Left ventricle myocardium inferior (tissue), 1 donor: ENCODE measurements at regions not wholly inside any gene's neighbourhood (a gene's known extent, or its start where the extent isn't known, plus 50 kb on each side); places are given as distances from the start of the nearest gene placed in this dataset.

Source experiments
- DNase-seq: peaks from one replicate; pipeline ENCODE4 v3.0.0-alpha.2; 2020
- H3K27ac ChIP-seq: fragments of 200-600 bp; replicated peaks from 2 replicates; pipeline ENCODE4 v1.8.0; 2021
- H3K27me3 ChIP-seq: fragments of 200-600 bp; 2 replicates; pipeline ENCODE4 v1.8.0; 2021; ENCODE audit warnings: low read depth
- H3K36me3 ChIP-seq: fragments of 200-600 bp; 2 replicates; pipeline ENCODE4 v1.8.0; 2021
- H3K4me1 ChIP-seq: fragments of 200-600 bp; 2 replicates; pipeline ENCODE4 v1.8.0; 2021
- H3K4me3 ChIP-seq: fragments of 200-600 bp; 2 replicates; pipeline ENCODE4 v1.8.0; 2021; ENCODE audit warnings: mild to moderate bottlenecking, moderate library complexity
- H3K9me3 ChIP-seq: fragments of 200-600 bp; replicated peaks from 2 replicates; pipeline ENCODE4 v1.8.0; 2021
- CTCF ChIP-seq: fragments of 200-600 bp; IDR thresholded peaks from 2 replicates; pipeline ENCODE4 v1.8.0; 2021; ENCODE audit warnings: antibody characterized with exemption, mild to moderate bottlenecking, borderline replicate concordance
- intact Hi-C: fragments of 100-400 bp; cut with micrococcal nuclease; formaldehyde crosslinking; loops from one replicate; pipeline ENCODE4 v1.11.0; 2022
- donor health status: DM: no; HTN: yes; CAD: no; lungs with severe emphysema.

GRCh38 chr4:188864741-188865140 is 725.5 kb downstream of the TRIML1 start:
- no peaks in the 10 kb centered on the region for H3K27me3 ChIP-seq
- no peak overlapping the region for H3K27ac ChIP-seq
- peaks cover 28% of the 10 kb centered on the region for H3K9me3 ChIP-seq
- H3K4me1 ChIP-seq: no peaks in the 10 kb centered on the region
- no peak overlapping the region for H3K4me3 ChIP-seq
- DNase-seq: no peak
- intact Hi-C loops: no loop called here
- no peaks in the 10 kb centered on the region for H3K36me3 ChIP-seq
- TF ChIP-seq CTCF: no peak

- intact Hi-C loops: no loop called here
- TF ChIP-seq CTCF: no peak
- peaks cover 2% of the 10 kb centered on the region for H3K9me3 ChIP-seq
These were observed 728.6 kb downstream of the TRIML1 start for GRCh38 chr4:188867796-188868195.

GRCh38 chr4:188869581-188869980 is 730.3 kb downstream of the TRIML1 start:
- Histone ChIP-seq H3K4me1 (no peaks in the 10 kb centered on the region), H3K27ac (no peak overlapping the region), H3K4me3 (no peak overlapping the region), H3K27me3 (no peaks in the 10 kb centered on the region), H3K9me3 (no peaks in the 10 kb centered on the region), H3K36me3 (no peaks in the 10 kb centered on the region)
- intact Hi-C loops: no loop called here
- no peak for DNase-seq
- TF ChIP-seq CTCF: no peak

More at GRCh38 chr4:188867796-188868195, 728.6 kb downstream of the TRIML1 start:
- H3K27me3 ChIP-seq: no peaks in the 10 kb centered on the region
- H3K36me3 ChIP-seq: no peaks in the 10 kb centered on the region
- DNase-seq: no peak
- H3K4me3 ChIP-seq: no peak overlapping the region
- H3K27ac ChIP-seq: no peak overlapping the region
- H3K4me1 ChIP-seq: no peaks in the 10 kb centered on the region

GRCh38 chr4:188872809-188873208 is 733.6 kb downstream of the TRIML1 start:
- Histone ChIP-seq H3K9me3 (no peaks in the 10 kb centered on the region), H3K36me3 (no peaks in the 10 kb centered on the region), H3K4me3 (no peak overlapping the region), H3K27me3 (no peaks in the 10 kb centered on the region), H3K4me1 (no peaks in the 10 kb centered on the region), H3K27ac (no peak overlapping the region)
- intact Hi-C loops: no loop called here
- no peak for DNase-seq
- TF ChIP-seq CTCF: no peak

GRCh38 chr4:188876881-188877280 is 737.6 kb downstream of the TRIML1 start:
- no peak for DNase-seq
- H3K27ac ChIP-seq: no peak overlapping the region
- H3K4me3 ChIP-seq: no peak overlapping the region
- TF ChIP-seq CTCF: no peak
- intact Hi-C loops: no loop called here
- peaks cover 4% of the 10 kb centered on the region for H3K4me1 ChIP-seq
- H3K36me3 ChIP-seq: no peaks in the 10 kb centered on the region
- H3K9me3 ChIP-seq: no peaks in the 10 kb centered on the region
- H3K27me3 ChIP-seq: no peaks in the 10 kb centered on the region

GRCh38 chr4:188879598-188879997 is 740.4 kb downstream of the TRIML1 start:
- peaks cover 4% of the 10 kb centered on the region for H3K4me1 ChIP-seq
- no peaks in the 10 kb centered on the region for H3K9me3 ChIP-seq
- H3K27me3 ChIP-seq: no peaks in the 10 kb centered on the region
- DNase-seq: no peak
- TF ChIP-seq CTCF: no peak
- peak overlapping the region; percentile 45 for H3K27ac ChIP-seq
- H3K4me3 ChIP-seq: no peak overlapping the region
- no peaks in the 10 kb centered on the region for H3K36me3 ChIP-seq
- intact Hi-C loops: no loop called here
